ENCODE measurements at regions not wholly inside any gene's neighbourhood (a gene's known extent, or its start where the extent isn't known, plus 50 kb on each side); places are given as distances from the start of the nearest gene placed in this dataset.
"Not testable (repeated sequence)": the region's sequence is repeated elsewhere in the genome, so short reads cannot be mapped to it uniquely, and the experiment has no call there.

- no peak for DNase-seq (ENCODE audit: low spot score)
Observed at GRCh38 chr3:159650726-159651125, 337.9 kb upstream of the IL12A start.

- DNase-seq (ENCODE audit: low spot score), result no peak
Observed at GRCh38 chr3:159652452-159652851, 336.2 kb upstream of the IL12A start.

- DNase-seq (ENCODE audit: low spot score), result no peak
Observed at GRCh38 chr3:159654183-159655134, 334.2 kb upstream of the IL12A start.

DNA sequence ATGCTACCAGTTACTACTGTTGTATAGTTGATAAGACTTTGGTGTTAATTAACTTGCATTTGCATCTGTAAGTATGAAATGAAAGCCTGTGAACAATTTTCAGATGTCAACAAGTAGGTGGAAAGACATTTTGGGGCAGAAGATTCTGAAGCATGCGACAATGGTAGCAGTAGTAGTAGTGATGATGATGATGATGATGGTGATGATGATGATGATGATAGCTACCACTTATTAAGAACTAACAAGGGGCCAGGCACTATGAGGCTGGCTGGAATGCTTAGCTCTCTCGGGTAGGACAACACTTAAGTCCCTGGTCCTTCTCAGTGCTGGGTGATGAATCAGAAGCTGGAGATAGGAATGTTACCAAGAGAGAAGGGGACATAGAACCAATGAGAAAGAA is 333.4 kb upstream of the IL12A start:
- no peak for DNase-seq (ENCODE audit: low spot score)

- DNase-seq (ENCODE audit: low spot score), result no peak
Observed at GRCh38 chr3:159657176-159657575, 331.5 kb upstream of the IL12A start.

DNA sequence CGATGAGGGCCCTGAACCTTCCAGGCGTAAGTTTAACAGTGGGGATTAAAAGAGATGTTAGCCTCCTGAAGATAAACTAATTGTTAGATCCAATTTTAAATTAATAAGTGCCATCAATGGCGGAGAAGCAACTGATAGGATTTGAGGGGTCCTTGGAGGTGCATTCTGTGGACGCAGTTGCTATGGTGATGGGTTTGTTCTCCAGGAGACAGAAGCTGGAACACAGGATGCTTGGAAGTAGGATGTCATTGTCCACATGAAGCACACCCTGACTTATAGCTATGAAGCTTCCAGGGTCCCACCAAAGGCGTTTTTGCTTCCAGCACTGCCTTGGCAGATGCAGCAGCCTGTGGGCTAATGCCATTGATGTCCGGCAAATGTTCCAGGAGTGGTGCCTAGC is 331.0 kb upstream of the IL12A start:
- DNase-seq (ENCODE audit: low spot score), result no peak

GRCh38 chr3:159660326-159660725 is 328.3 kb upstream of the IL12A start:
- DNase-seq (ENCODE audit: low spot score), result no peak

- DNase-seq (ENCODE audit: low spot score), result no peak
Observed at GRCh38 chr3:159660901-159661300, 327.7 kb upstream of the IL12A start.

GRCh38 chr3:159662549-159662948 is 326.1 kb upstream of the IL12A start:
- DNase-seq (ENCODE audit: low spot score), result no peak

GRCh38 chr3:159664006-159664405 is 324.6 kb upstream of the IL12A start:
- DNase-seq (ENCODE audit: low spot score), result no peak

GRCh38 chr3:159664653-159665052 is 324.0 kb upstream of the IL12A start:
- no peak for DNase-seq (ENCODE audit: low spot score)

DNA sequence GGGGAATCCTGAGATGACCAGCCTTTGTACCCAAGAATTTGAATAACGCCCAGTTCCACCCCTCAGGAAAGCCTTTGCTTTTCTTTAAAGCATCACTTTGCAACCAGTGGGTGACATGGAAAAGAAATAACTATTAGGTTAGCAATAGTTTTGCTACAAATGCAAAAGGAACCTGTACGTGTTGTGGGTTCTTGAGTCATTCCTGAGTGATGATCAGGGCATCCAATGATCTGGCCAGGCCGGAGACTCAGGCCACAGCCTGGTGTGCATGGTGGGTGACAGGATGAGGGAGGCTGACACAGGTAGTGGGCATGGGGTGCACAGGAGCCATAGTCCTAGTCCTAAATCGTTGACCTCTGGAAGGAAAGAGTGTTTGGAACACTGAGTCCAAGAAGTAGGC is 321.4 kb upstream of the IL12A start:
- no peak for DNase-seq (ENCODE audit: low spot score)

- DNase-seq (ENCODE audit: low spot score), result no peak
Observed at GRCh38 chr3:159668461-159668860, 320.2 kb upstream of the IL12A start.

DNA sequence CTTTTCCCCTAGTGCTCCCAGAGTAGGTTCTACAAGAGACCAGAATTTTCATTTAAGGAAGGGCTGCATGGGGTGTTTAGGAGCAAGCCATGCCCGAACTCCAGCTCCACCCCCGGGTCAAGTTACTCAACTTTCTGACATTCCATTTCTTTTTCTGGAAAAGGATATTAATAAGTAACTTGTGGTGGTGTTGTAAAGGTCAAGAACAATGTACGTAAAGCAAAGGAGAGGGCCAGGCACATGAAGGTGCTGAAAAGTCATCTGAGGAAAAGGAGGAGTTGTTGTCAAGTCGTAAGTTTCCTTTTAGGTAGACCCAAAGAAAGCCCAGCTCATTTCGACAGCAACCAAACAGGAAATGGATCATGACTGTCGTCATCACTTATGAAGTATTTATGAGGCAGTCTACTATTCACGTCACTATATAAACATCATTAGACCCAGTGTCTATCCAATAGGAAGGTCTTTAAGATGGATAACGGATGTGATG is 319.6 kb upstream of the IL12A start:
- no peak for DNase-seq (ENCODE audit: low spot score)

- DNase-seq (ENCODE audit: low spot score), result peak; percentile 43
Observed at GRCh38 chr3:159669766-159670165, 318.9 kb upstream of the IL12A start.

- DNase-seq (ENCODE audit: low spot score), result no peak
Observed at GRCh38 chr3:159672728-159673688, 315.6 kb upstream of the IL12A start.

- DNase-seq (ENCODE audit: low spot score), result no peak
Observed at GRCh38 chr3:159674583-159674982, 314.1 kb upstream of the IL12A start.

DNA sequence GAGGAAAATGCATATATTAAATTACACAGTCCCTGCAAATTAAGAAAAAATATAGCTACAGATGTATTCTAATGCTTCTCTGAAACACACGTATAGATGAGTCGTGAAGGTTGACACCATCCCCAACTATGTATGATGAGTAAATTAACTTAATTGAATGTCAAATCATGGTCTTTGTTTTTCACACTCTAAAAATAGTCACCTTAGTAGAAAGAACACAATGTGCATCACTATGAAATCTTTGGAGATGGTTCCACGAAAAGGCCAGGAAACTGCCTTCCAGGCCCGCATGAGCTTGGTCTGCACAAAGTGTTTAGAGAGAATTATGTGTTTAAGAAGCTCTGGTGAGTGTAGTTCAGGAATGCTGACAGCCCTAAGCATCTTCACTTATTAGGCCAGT is 313.4 kb upstream of the IL12A start:
- DNase-seq (ENCODE audit: low spot score), result no peak

DNA sequence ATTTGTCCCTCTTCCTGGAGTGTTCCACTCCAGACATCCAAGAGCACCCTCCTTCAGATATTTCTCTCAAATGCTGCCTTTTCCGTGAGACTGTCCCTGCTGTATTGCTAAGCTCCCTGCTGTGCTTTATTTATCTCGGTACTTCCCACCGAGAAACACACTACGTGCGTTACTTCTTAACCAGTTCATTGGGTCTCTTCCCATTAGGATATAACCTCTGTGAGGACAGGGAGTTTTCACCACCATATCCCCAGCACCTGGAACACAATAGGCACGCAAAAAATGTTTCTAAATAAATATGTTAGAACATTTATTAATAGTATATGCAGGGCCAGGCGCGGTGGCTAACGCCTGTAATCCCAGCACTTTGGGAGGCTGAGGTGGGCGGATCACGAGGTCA is 308.7 kb upstream of the IL12A start:
- no peak for DNase-seq (ENCODE audit: low spot score)

GRCh38 chr3:159681717-159682116 is 306.9 kb upstream of the IL12A start:
- not testable (repeated sequence) for DNase-seq (ENCODE audit: low spot score)

DNA sequence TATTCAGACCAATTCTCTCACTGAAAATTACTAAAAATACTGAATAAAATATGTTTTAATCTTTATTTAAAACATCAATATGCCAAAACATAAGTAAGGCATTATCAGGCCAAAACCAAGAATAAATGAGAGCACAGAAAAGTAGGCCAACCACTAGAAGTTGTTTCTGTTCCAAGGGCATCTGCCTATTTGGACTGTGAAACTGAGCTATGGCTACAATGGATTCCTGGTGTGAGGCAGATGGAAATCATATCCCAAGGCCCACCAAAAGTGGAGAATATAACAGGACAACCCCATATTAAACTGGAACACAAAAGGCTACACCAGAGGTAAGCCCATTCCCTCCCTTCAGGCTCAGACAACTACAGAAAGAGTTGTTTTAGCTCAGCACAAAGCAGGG is 302.8 kb upstream of the IL12A start:
- DNase-seq (ENCODE audit: low spot score), result no peak

DNA sequence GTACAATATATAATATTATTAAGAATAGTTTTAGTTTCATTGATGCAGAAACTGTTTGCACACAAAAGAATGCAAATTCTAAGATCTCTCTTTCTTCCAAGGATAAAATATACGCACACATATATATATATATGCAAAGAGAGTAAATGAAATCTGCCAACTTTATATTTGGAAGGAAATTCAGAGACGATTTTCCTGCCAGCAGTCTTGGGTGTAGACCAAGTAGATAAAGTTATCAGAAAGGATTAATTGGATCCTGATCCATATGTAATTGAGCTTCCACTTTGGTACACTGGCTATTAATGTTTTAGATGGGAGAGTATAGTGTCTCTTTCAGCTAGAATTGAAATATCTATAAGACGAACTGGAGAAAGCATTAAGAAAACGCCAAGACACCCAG is 295.4 kb upstream of the IL12A start:
- no peak for DNase-seq (ENCODE audit: low spot score)

Data from SK-N-DZ (cell line).